ENCODE measurements at regions not wholly inside any gene's neighbourhood (a gene's known extent, or its start where the extent isn't known, plus 50 kb on each side); places are given as distances from the start of the nearest gene placed in this dataset.
A peak's percentile ranks its signal among the peaks of the same experiment; 100 is the strongest.

GRCh38 chr7:81140252-81140651 lies 221.4 kb upstream of the SEMA3C start:
- POLR2A ChIA-PET: no interaction called here
- TF ChIP-seq HDGF (IDR thresholded peaks at IDR 0.05; ENCODE audit: borderline replicate concordance): no peak
- TF ChIP-seq L3MBTL2 (conservative IDR thresholded peaks at IDR 0.05): no peak
- TF ChIP-seq FOXA1 (IDR thresholded peaks at IDR 0.05): no peak
- TF ChIP-seq LEF1 (IDR thresholded peaks at IDR 0.05; ENCODE audit: borderline replicate concordance): no peak
- no peak for TF ChIP-seq BHLHE40 (IDR thresholded peaks at IDR 0.05; ENCODE audit: borderline replicate concordance)
- TF ChIP-seq ELF4 (IDR thresholded peaks at IDR 0.05): no peak
- TF ChIP-seq ZNF384 (IDR thresholded peaks at IDR 0.05): no peak
- TF ChIP-seq TARDBP (IDR thresholded peaks at IDR 0.05): no peak
- TF ChIP-seq FOXK2 (IDR thresholded peaks at IDR 0.05): no peak
- TF ChIP-seq PKNOX1 (IDR thresholded peaks at IDR 0.05): no peak
- TF ChIP-seq ARNT (IDR thresholded peaks at IDR 0.05): no peak
- no peak for TF ChIP-seq SUZ12 (IDR thresholded peaks at IDR 0.05)
- TF ChIP-seq CTBP1 (IDR thresholded peaks at IDR 0.05; ENCODE audit: borderline replicate concordance): no peak
- CTCF ChIA-PET: no interaction called here
- DNase-seq (ENCODE audit: extremely low spot score): no peak

DNA sequence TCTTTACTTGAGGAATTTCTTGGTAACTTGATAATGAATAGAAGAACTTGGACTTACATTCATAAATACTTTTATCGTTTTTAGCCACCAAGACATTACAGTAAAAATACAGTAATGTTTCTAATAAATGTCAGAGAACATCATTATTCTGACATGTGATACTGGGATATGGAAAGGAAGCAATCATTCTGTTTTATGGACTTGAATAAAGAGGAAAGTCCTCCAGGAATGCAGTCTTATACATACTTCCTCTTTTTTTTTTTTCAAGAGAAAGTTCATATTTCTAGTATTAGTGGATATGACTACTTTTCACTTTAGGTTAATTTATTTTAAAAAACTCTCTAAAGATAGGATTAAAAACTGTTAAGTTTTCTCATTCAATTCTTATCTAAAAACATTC lies 220.0 kb upstream of the SEMA3C start:
- DNase-seq (ENCODE audit: extremely low spot score): no peak
- ChIA-PET CTCF (no interaction called here), POLR2A (no interaction called here)
- TF ChIP-seq TARDBP (IDR thresholded peaks at IDR 0.05) (no peak), L3MBTL2 (conservative IDR thresholded peaks at IDR 0.05) (no peak), FOXM1 (IDR thresholded peaks at IDR 0.05; ENCODE audit: borderline replicate concordance) (no peak), SUZ12 (IDR thresholded peaks at IDR 0.05) (no peak), PKNOX1 (IDR thresholded peaks at IDR 0.05) (peak; percentile 66), FOXK2 (IDR thresholded peaks at IDR 0.05) (no peak)

DNA sequence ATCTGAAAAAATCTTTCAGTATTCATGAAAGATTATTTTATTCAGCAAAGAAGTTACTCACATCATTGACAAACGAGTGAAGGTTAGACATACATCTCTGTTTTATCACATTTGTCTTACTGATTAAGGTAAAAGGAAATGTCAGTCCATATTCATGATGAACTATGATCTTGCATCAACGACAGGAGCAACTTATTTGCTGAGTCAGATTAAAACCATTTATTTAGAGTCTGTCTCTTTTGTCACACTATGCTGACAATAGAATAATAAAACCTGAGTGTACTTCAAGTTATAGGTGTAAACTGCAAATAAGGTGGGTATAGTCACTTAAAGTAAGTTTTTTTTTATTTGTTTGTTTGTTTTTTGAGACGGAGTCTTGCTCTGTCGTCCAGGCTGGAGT lies 216.5 kb upstream of the SEMA3C start:
- POLR2A ChIA-PET: no interaction called here
- CTCF ChIA-PET: no interaction called here
- no peak for DNase-seq (ENCODE audit: extremely low spot score)
- TF ChIP-seq CTBP1 (IDR thresholded peaks at IDR 0.05; ENCODE audit: borderline replicate concordance) (no peak), ARNT (IDR thresholded peaks at IDR 0.05) (no peak), HDGF (IDR thresholded peaks at IDR 0.05; ENCODE audit: borderline replicate concordance) (no peak), NFRKB (IDR thresholded peaks at IDR 0.05) (no peak), SUZ12 (IDR thresholded peaks at IDR 0.05) (no peak), L3MBTL2 (conservative IDR thresholded peaks at IDR 0.05) (no peak), FOXK2 (IDR thresholded peaks at IDR 0.05) (no peak), ZNF384 (IDR thresholded peaks at IDR 0.05) (no peak), BHLHE40 (IDR thresholded peaks at IDR 0.05; ENCODE audit: borderline replicate concordance) (no peak), ELF4 (IDR thresholded peaks at IDR 0.05) (no peak), PKNOX1 (IDR thresholded peaks at IDR 0.05) (no peak), LEF1 (IDR thresholded peaks at IDR 0.05; ENCODE audit: borderline replicate concordance) (no peak), TARDBP (IDR thresholded peaks at IDR 0.05) (no peak), FOXA1 (IDR thresholded peaks at IDR 0.05) (no peak), SP1 (IDR thresholded peaks at IDR 0.05) (no peak), FOXM1 (IDR thresholded peaks at IDR 0.05; ENCODE audit: borderline replicate concordance) (no peak)

DNA sequence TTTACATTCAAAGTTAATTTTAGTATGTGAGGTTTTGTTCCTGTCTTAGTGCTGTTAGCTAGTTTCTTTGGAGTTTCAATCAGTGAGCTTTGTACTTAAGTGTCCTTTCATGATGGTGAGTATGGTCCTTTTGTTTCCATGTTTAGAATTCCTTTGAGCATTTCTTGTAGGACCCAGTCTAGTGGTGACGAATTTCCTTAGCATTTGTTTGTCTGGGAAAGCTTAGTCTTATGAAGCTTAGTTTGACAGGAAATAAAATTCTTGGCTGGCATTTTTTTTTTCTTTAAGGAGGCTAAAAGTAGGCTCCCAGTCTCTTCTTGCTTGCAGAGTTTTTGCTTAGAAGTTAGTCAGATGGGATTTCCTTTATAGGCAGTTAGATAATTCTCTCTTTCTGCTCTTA lies 209.2 kb upstream of the SEMA3C start:
- ChIA-PET POLR2A (no interaction called here), CTCF (no interaction called here)
- no peak for DNase-seq (ENCODE audit: extremely low spot score)
- TF ChIP-seq FOXK2 (IDR thresholded peaks at IDR 0.05) (no peak), ARNT (IDR thresholded peaks at IDR 0.05) (no peak), FOXA1 (IDR thresholded peaks at IDR 0.05) (no peak), NFRKB (IDR thresholded peaks at IDR 0.05) (no peak), BHLHE40 (IDR thresholded peaks at IDR 0.05; ENCODE audit: borderline replicate concordance) (no peak), L3MBTL2 (conservative IDR thresholded peaks at IDR 0.05) (no peak), TARDBP (IDR thresholded peaks at IDR 0.05) (no peak), HDGF (IDR thresholded peaks at IDR 0.05; ENCODE audit: borderline replicate concordance) (no peak), SP1 (IDR thresholded peaks at IDR 0.05) (no peak), FOXM1 (IDR thresholded peaks at IDR 0.05; ENCODE audit: borderline replicate concordance) (no peak), PKNOX1 (IDR thresholded peaks at IDR 0.05) (no peak)

DNA sequence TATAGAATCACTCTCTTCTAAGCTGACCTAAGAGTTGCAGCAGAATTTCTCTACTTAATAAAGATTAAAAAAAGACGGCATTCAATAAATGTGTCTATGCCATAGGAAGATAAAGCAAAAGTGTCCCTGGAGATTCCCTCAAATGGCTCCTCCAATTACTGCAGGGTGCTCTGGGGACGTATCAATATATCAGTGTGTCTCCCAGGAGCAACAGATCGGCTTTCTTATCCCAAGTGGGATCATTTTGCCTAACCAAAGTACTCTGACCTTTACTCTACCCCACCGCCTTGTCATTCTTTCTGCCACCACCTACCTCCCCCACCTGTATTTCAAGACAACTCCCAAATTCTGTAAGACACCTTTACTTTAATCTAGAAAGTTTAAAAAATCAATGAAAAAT lies 202.0 kb upstream of the SEMA3C start:
- DNase-seq (ENCODE audit: extremely low spot score): no peak
- ChIA-PET CTCF (no interaction called here), POLR2A (no interaction called here)
- TF ChIP-seq BHLHE40 (IDR thresholded peaks at IDR 0.05; ENCODE audit: borderline replicate concordance) (no peak), FOXM1 (IDR thresholded peaks at IDR 0.05; ENCODE audit: borderline replicate concordance) (no peak), HDGF (IDR thresholded peaks at IDR 0.05; ENCODE audit: borderline replicate concordance) (no peak), ARNT (IDR thresholded peaks at IDR 0.05) (no peak), LEF1 (IDR thresholded peaks at IDR 0.05; ENCODE audit: borderline replicate concordance) (no peak), ZNF384 (IDR thresholded peaks at IDR 0.05) (no peak), PKNOX1 (IDR thresholded peaks at IDR 0.05) (no peak), FOXA1 (IDR thresholded peaks at IDR 0.05) (no peak), SP1 (IDR thresholded peaks at IDR 0.05) (no peak), CTBP1 (IDR thresholded peaks at IDR 0.05; ENCODE audit: borderline replicate concordance) (no peak), SUZ12 (IDR thresholded peaks at IDR 0.05) (no peak), FOXK2 (IDR thresholded peaks at IDR 0.05) (no peak), TARDBP (IDR thresholded peaks at IDR 0.05) (no peak)

Data from HEK293T (cell line).